HL-60 (cell line): ENCODE measurements at regions not wholly inside any gene's neighbourhood (a gene's known extent, or its start where the extent isn't known, plus 50 kb on each side); places are given as distances from the start of the nearest gene placed in this dataset.

Experiments used
- CTCF ChIP-seq: IDR thresholded peaks from one replicate; pipeline ENCODE4 v1.5.1; 2011; ENCODE audit warnings: low read length, control low read depth, inconsistent platforms; ENCODE audit not compliant: insufficient read depth
- POLR2AphosphoS5 ChIP-seq: IDR thresholded peaks from 2 replicates; pipeline ENCODE4 v1.6.1; 2012; ENCODE audit warnings: low read depth
- REST ChIP-seq: IDR thresholded peaks from 2 replicates; pipeline ENCODE4 v1.6.1; 2012; ENCODE audit warnings: low read depth; ENCODE audit not compliant: insufficient replicate concordance
- SPI1 ChIP-seq: IDR thresholded peaks from 2 replicates; pipeline ENCODE4 v1.6.1; 2012; ENCODE audit warnings: low read depth, mild to moderate bottlenecking, borderline replicate concordance

GRCh38 chr5:43859309-43859708, 256.3 kb downstream of the NNT start:
- TF ChIP-seq CTCF, result no peak
- TF ChIP-seq SPI1, result no peak
- TF ChIP-seq POLR2AphosphoS5, result no peak
- no peak for TF ChIP-seq REST
